Sciatic nerve (tissue), 2 donors: ENCODE measurements at regions not wholly inside any gene's neighbourhood (a gene's known extent, or its start where the extent isn't known, plus 50 kb on each side); places are given as distances from the start of the nearest gene placed in this dataset.

Experiments
- ATAC-seq: fragments of 200-7000 bp; cut with Tn5 transposase; one replicate; pipeline ENCODE4 v1.9.1; 2020; ENCODE audit warnings: mild to moderate bottlenecking, moderate library complexity
- DNase-seq: peaks from one replicate; pipeline ENCODE4 v3.0.0-alpha.2; 2020; ENCODE audit warnings: low spot score
- intact Hi-C: fragments of 100-400 bp; cut with DNase I; formaldehyde crosslinking; loops from one replicate; pipeline ENCODE4 v1.14.2; 2022
- donor health status: DM: no; HTN: no; CAD: no.
- donor health status: DM: no; HTN: no; CAD: no.

DNA sequence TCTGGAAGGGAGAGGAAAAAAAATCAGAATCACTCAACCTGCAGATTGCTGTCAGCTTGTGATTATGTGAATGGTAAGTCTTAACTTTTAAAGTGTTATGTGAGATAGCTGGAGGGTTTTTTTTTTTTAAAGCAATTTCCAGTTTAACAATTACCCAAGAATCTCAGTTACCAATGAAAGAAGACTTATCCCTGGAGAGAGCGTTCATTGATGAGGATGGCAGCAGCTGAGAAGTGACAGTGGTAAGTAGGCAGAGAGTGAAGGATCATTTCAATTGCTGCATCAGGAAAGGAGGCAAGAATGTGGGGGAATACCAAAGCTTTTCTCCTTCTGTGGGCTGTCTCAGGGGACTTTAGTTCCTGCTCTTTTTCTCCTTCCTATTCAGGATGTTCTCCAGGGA is 370.2 kb upstream of the C9orf72 start:
- ATAC-seq: no peak
- DNase-seq: no peak
- intact Hi-C loops: no loop called here

DNA sequence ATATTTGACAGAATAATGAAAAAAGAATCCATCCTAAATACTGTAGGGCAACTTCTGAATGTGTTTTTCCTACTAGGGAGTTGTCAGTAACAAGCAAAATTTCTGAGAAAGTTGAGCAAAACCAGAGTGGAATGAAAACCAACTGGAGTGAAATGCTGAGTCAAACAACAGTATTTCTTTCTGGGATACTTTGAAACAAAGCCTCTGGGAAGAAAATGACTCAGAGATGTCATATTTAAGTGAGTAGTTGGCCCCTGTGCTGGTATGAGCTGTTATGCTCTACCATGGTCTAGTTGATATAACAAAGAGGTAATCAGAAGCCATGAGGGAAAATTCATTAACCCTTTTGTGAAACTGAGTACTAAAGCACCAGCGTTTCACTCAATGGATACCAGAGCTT is 372.1 kb upstream of the C9orf72 start:
- intact Hi-C loops: no loop called here
- no peak for ATAC-seq
- no peak for DNase-seq

DNA sequence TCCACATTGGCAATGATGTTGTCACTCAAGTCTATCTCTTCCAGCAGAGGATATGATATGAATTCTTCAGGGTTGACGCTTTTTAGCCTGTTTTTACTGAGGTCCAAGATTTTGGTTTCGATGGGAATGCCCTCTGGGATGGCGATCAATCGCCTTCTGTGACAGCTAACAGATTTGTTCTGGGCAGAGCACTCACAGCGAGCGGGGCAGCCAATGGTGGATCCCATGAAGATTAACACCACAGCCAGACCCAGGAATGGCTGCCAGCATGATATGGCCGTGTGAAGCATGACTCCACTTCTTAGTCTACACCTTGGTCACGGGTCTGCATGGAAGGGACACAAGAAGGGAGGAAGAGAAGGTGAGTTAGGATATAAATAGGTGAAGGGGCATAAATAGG is 377.1 kb upstream of the C9orf72 start:
- ATAC-seq (no peak), DNase-seq (no peak)
- intact Hi-C loops: no loop called here

DNA sequence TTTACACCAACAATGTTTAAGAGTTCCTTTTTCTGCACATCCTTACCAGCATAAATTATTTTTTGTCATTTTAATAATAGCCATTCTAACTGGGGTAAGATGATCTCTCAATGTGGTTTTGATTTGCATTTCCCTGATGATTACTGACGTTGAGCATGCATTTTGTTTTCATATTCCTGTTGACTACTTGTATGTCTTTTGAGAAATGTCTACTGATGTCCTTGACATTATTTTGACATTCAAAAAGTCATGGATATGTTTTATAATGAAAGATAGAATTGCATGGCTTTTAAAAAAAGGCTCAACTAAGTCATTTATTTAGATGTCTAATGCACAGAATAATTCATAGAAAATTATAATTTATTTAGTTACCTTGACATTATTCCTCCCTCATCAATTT is 381.6 kb upstream of the C9orf72 start:
- DNase-seq (no peak), ATAC-seq (no peak)
- intact Hi-C loops: no loop called here

DNA sequence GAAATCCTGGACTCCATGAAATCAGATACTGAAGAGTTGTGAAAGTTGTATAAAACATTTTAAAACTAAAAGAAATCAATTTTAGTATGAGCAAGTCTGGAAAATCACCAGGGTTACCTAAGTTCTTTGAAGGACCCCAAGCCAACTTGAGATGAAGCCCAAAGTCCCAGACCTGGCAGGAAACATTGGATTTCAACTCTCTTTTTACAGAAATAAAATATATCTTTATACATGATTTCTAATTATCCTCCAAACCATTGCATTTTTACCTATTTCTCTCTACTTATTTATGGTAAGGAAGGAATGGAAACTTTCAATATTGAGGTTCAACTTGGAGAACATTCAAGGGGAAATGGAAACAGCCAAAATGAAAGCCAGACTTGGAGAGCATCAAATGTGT is 390.6 kb upstream of the C9orf72 start:
- no peak for DNase-seq
- no peak for ATAC-seq
- intact Hi-C loops: no loop called here

DNA sequence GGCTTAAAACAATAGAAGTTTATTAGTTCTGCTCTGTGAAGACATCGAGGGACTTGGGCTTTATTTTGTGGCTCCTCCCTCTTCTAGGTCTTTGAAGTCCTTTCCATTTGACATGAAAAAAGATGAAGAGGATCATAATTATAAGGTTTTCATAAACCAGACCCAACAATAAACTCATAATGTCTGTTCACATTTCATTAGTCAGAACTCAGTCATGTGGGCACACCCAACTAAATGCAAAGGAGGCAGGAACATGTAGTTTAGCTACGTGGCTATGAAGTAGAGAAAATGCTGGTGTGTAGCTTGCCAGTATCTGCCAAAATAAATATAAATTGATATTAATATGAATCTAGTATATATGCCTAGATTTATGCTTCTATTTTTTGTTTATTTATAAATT is 393.9 kb upstream of the C9orf72 start:
- no peak for ATAC-seq
- no peak for DNase-seq
- intact Hi-C loops: no loop called here

DNA sequence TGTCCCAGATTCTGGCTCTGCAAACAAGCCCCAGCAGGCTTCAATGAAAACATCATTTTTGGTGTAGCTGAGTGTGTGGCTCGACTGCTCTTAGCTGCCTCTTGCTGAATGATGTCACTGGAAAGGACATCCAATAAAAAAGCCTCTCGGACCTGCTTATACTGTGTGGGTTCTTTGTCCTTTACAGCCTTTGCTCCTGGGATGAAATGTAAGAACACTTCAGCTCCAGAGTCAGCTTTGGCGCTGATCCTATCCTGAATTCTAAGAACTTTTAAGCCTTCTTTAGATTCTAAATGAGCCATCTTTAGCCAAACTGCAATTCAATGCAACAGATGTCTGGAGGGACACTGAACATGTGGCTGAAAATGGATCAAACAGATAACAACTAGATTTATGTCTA is 404.6 kb upstream of the C9orf72 start:
- ATAC-seq (no peak), DNase-seq (no peak)
- intact Hi-C loops: no loop called here

DNA sequence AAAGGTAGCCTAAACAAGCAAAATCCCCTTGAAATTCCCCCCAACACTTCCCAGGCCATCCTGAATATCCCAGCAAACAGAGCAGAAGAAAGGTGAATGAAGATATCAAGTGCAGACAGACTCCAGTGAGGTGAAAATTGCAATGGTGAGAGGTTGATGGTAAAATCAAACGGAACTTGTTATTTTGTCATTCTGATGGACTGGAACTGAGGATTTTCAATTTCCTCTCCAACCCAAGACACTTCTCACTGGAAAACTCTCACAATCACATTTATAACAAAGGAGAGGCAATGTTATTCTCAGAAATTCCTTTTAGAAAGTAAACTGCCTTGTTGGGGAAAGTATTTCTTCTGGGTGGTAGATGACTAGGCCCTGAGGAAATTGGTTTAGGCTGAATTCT is 412.4 kb upstream of the C9orf72 start:
- ATAC-seq: no peak
- intact Hi-C loops: no loop called here
- DNase-seq: no peak

DNA sequence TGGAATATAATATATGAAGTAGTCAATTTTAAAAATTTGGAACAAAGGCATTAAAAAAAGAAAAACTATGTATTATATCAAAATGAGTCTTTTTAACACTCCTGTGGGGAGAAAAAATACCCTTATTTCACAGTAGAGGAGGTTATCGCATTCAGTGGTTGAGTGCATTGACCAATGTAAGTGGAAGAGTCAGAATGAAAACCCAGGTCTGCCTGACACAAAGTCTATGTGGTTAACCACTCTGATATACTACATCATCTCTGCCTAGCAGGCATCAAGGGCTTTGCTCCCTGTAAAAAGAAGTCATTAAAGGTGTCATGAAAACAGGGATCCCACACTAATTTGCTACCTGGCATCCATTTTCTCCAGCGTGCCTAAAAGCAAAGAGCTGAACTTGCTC is 417.2 kb upstream of the C9orf72 start:
- no peak for DNase-seq
- ATAC-seq: no peak
- intact Hi-C loops: no loop called here

DNA sequence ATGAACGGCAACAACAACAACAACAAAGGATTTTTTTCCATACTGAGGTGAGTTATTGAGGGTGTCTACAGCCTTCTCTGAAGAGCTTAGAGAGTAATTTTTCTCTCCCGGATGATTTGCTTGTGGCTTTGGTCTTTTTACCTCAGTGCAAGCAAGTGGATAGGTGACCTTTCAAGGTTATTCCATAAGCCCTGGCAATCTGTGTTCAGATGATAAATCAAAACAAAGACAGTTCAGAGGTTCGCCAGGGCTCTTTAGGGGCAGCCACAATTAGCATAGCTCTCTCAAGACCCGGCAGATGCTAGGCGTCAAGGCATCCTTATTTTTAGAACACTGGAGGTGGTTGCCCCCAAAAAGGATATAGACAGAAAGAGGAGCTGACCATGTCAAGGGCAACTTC is 417.9 kb upstream of the C9orf72 start:
- ATAC-seq: no peak
- no peak for DNase-seq
- intact Hi-C loops: no loop called here

DNA sequence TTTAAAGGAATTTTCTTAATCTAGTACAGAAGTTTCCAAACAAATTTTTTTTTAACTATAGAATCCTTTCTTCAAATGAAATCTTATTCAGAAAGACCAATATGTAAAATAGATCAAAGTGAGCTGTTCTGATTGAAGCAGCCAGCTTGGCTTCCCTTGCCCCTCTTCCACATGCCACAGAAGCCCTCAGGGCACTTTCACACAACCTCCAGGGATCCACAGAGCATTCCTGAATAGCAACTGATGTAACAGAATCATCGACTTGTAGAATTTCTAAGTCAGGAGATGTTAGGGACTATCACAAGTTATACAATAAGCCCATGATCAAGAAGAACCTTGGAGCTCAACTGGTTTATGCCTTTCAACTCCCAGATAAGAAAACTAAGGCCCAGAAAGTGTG is 427.8 kb upstream of the C9orf72 start:
- DNase-seq (no peak), ATAC-seq (no peak)
- intact Hi-C loops: no loop called here

DNA sequence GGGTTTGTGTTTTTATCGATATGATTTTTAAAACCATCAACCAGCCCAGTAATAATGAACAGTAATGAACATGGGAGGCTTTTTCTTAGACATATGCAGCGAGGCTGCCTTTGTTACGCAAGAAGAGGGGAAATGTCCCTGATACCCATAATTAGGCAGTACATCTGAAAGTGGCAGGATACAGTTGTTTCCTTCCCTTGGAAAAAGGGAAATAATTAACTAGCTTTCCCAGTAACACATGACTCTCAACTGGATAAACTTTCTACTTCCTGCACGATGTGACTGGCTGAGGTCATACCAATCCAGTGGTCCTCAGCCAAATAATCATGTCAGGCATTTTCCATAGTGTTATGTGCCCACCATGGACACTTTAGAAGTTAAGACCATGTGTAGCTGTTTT is 431.6 kb upstream of the C9orf72 start:
- intact Hi-C loops: no loop called here
- ATAC-seq: no peak
- DNase-seq: no peak

DNA sequence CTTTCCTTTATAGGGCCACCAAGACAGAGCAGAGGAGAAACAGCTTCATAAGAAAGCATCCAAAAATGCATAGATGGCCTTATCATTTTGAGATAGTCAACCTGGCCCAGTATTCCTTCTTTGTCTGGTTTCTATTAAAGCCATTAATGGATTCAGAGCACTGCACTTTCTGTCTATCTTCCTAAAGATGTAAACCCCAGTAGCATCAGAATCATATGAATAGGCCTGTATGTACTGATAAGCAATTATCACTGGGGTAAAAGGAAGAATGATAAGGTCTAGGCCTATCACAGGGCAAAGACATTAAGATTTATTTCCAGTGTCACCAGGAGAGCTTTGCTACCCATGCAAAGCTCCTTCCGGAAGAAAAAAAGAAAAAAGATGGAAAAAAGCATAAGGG is 432.5 kb upstream of the C9orf72 start:
- no peak for ATAC-seq
- intact Hi-C loops: no loop called here

DNA sequence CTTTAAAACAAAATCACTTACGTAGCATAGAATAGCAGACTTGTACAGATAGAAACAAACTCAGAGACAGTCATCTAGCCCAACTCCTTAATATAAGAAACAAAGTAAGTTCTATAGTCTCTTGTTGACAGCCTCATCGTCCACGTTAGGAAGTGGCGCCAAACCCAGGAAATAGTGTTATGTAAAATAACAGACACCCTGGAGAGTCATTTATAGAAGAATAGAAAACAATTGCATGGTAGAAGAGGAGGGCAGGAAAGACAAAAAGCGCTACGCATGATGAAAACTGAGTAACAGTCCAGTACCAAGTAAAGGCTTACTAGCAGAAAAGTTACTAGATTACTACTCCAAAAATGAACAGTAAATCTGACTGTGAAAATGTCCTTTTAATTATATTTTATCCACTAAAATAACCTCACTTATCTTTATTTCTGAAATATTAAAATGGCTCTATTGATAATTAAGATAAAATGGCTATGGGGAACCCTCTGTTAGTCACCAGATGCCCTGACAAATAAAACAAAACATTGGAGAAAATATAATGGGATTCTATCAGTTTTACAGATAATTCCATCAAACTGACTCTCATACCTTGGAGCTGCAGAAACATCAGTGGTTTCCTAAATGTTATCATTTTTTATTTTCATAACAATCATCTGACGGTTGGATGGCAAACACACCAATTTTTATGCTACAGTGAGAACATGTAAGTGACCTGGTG is 434.0 kb upstream of the C9orf72 start:
- ATAC-seq: no peak
- intact Hi-C loops: no loop called here

More for the DNA sequence above, 432.5 kb upstream of the C9orf72 start:
- DNase-seq: no peak

DNA sequence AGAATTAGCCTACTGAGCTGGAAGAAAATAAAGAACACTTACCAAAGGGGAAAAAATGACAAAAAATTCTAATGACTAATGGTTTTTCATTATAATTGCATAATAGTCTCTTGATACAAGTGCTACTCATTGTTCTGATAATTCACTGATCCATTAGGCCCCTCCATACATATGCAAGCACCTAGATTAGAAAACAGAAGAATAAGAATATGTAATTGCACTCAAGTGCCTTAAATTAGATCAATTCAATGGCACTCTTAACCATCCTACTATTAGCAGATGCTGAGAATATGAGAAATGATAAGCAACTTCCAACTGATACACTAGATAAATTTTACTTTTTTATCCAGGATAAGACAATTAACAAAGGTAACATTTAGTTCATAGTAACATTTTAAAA is 440.9 kb upstream of the C9orf72 start:
- intact Hi-C loops: no loop called here
- DNase-seq: no peak
- no peak for ATAC-seq

More for the DNA sequence above, 434.0 kb upstream of the C9orf72 start:
- DNase-seq: no peak

DNA sequence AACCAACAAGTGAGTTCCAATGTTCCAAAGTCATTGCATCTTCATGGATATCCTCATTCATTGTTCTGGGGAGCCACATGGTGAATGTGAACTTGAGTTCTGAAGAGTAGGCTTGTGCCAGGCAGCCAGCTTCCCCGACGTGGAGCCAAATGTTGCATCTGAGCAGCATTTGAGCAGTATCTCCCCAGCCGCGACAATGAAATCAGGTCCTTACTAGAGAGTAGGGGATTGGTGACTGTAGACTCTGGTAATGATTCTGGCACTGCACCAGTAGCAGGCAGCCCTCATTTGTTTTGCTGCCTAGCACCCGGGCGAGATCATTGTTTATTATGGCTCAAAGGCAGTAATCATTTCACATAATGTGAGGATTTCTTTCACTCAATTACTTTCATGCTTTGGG is 451.4 kb upstream of the C9orf72 start:
- intact Hi-C loops: no loop called here
- no peak for DNase-seq
- ATAC-seq: no peak

DNA sequence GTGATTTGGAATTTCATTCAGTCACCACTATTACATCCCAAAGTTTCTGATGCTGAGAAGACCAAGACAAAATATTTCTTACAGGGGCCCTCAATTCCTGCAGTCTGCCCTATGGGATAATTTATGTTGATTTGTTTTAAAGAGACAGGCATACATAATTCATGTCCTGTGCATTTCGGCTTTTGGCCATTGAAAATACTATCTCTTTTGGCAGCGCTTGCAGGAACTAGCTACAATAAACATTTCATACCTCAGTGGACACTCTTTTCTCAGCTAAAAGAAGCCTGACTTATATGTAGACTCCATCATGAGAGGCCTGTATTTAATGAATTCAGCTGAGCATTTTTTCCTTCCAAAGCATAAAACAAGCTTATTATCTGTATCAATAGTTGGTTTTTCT is 451.9 kb upstream of the C9orf72 start:
- intact Hi-C loops: no loop called here
- DNase-seq (no peak), ATAC-seq (no peak)

DNA sequence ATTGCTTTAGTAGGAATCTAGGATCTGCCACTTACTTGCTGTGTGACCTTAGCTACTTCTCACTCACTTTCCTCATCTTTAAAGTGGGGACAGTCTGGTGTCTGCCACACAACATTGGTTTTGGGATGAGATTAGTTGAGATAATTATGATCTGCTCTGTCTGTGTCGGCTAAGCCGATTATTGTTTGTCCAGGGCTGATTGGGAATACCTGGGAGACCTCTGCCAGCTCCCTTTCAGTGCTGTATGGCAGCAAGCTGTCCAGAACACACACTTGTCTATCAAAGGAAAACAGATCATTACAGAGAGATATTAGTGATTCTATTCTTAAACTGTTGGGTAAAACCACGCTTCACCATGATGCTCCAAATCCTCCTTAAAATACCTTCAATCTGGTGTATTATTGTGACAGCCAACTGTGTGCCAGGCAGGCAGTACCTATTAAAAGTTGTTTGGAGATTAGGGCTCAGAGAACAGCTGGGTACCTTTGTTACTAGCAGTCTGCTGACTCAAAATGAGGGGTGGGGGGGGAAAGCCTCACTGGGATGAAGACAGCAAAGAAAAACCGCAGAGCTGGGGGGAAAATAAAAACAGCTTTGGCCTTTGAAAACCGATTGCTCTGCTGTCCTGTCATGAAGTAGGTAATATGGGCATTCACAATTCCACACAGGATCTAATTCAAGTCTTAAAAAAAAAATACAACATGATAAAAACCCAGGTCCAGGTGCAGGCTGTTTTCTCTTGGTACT is 458.4 kb upstream of the C9orf72 start:
- intact Hi-C loops: no loop called here
- no peak for ATAC-seq
- no peak for DNase-seq

DNA sequence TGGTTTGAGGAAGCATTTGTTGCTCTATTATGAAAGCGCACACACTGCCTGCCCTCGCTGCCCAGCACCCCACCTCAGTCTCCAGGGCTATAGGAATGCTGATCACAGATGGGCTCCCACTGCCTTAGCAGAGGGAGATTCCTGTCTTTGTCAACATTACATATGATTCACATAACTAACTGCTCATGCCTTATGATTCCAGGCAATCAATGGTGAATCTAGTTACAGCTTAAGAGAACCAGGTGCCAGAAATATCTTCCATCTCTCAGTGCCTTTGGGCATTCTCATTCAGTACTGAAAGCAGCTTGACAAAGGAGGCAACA is 458.9 kb upstream of the C9orf72 start:
- ATAC-seq (no peak), DNase-seq (no peak)
- intact Hi-C loops: no loop called here

DNA sequence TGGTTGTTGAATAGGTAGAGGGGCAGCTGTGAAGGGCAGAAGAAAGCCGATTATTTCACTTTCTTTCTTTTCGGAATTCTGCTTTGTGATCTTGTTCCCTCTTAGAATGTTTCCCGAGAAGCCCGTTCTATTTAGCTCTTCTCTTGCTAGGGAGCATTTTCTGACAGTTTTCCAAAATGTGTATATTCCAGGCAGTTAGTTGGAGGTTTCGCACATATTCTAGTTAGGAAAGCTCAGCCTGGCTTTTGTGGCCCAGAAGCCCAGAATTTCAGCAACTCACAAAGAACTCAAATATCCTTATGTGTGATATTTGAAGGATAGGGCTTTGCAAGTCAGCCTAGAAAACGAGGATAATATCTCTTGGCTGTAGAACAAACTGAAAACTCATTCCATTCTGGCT is 461.0 kb upstream of the C9orf72 start:
- DNase-seq (no peak), ATAC-seq (no peak)
- intact Hi-C loops: no loop called here

DNA sequence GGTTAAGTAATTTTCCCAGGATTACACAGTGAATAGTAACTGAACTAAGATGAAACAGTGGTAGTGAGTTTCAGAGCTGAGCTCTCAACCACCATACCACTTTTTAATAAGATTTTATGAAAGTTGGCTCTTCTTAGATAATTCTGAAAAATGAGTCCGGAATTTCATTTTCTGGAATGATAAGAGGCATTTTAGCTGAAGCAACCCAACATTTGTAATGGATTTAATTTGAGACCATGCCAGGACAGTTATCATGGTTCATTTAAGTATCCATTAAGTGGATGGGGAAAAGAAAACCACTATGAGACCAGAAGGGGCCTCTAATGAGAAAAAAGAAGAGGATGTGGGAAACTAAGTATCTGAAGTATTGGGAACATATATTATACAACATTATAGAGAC is 464.7 kb upstream of the C9orf72 start:
- DNase-seq (no peak), ATAC-seq (no peak)
- intact Hi-C loops: no loop called here
